Gastroesophageal sphincter (tissue), 4 donors: ENCODE measurements at regions not wholly inside any gene's neighbourhood (a gene's known extent, or its start where the extent isn't known, plus 50 kb on each side); places are given as distances from the start of the nearest gene placed in this dataset.
A peak's percentile ranks its signal among the peaks of the same experiment; 100 is the strongest.

Experiments used
- ATAC-seq: fragments of 150-250 bp; one replicate; pipeline ENCODE4 v1.9.1; 2016; ENCODE audit warnings: mild to moderate bottlenecking, moderate library complexity
- H3K27ac ChIP-seq, 4 donors: fragments of 200-600 bp; sonication (generic) in 3 of 4; 1 replicate in 3 of 4; 2 replicates in 1 of 4; pipeline ENCODE4 v1.5.1; 2016 to 2019
- H3K27me3 ChIP-seq: fragments of 200-600 bp; sonication (generic); one replicate; pipeline ENCODE4 v1.5.1; 2019
- H3K36me3 ChIP-seq, 2 donors: fragments of 200-600 bp; sonication (generic); one replicate each; pipeline ENCODE4 v1.5.1; 2019; ENCODE audit warnings: control low read depth in 1 of 2
- H3K4me1 ChIP-seq, 3 donors: fragments of 200-600 bp; sonication (generic); 1 replicate in 2 of 3; 2 replicates in 1 of 3; pipeline ENCODE4 v1.5.1; 2016 to 2019; ENCODE audit warnings: control low read depth in 2 of 3
- H3K4me3 ChIP-seq, 2 donors: fragments of 200-600 bp; sonication (generic); one replicate each; pipeline ENCODE4 v1.5.1; 2019; ENCODE audit warnings: mild to moderate bottlenecking in 1 of 2, moderate library complexity in 1 of 2
- H3K9me3 ChIP-seq, 3 donors: fragments of 200-600 bp; sonication (generic); one replicate each; pipeline ENCODE4 v1.5.1; 2017 to 2019; ENCODE audit warnings: control low read depth in 2 of 3
- EP300 ChIP-seq: sonication (generic); formaldehyde crosslinking; IDR thresholded peaks from one replicate; pipeline ENCODE4 v1.6.1; 2017; ENCODE audit warnings: antibody characterized with exemption, mild to moderate bottlenecking
- POLR2A ChIP-seq, 2 donors: fragments of 450-650 bp; IDR thresholded peaks; one replicate each; pipeline ENCODE4 v1.6.1; 2017; ENCODE audit warnings: antibody characterized with exemption in 2 of 2, mild to moderate bottlenecking in 2 of 2, moderate library complexity in 1 of 2
- POLR2AphosphoS5 ChIP-seq: sonication (generic); formaldehyde crosslinking; IDR thresholded peaks from one replicate; pipeline ENCODE4 v1.6.1; 2017; ENCODE audit warnings: antibody characterized with exemption
- WGBS, 2 donors: methylation state at CpG; one replicate each; pipeline ENCODE4 v1.1.5; 2018; ENCODE audit warnings: low coverage in 1 of 2; 5-methylcytosine and 5-hydroxymethylcytosine counted together
- TF ChIP-seq, protein P1 (sequence below), 4 experiments: fragments of 200-600 bp in 2 of 4; fragments of 450-650 bp in 2 of 4; sonication (generic) in 1 of 4; IDR thresholded peaks; one replicate each; pipeline ENCODE4 v1.5.1; 2017 to 2019; ENCODE audit warnings: antibody characterized with exemption in 4 of 4, mild to moderate bottlenecking in 2 of 4, moderate library complexity in 2 of 4

DNA sequence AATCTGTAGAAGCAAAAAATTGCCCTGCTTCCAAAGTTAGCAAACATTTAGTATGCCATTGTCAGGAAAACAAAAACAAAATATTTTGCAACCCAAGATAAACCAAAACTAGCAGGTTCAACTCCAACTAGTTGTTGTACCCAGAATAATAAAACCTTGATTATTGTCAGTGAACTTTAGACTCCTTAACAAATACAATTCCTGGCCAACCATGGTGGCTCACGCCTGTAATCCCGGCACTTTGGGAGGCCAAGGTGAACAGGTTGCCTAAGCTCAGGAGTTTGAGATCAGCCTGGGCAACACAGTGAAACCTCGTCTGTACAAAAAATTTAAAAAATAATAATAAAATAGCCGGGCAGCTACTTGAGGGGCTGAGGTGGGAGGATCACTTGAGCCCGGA is 53.6 kb upstream of the EPCAM start:
- 78 to 85% methylated on average over 5 of the region's 5 CpGs for WGBS, 2 donors
- no peaks in the 10 kb centered on the region for H3K9me3 ChIP-seq
- H3K27ac ChIP-seq: no peak overlapping the region
- ATAC-seq: no peak
- no peak overlapping the region for H3K4me3 ChIP-seq
- H3K36me3 ChIP-seq: no peaks in the 10 kb centered on the region
- TF ChIP-seq POLR2AphosphoS5: no peak
- TF ChIP-seq POLR2A (IDR thresholded peaks at IDR 0.05): no peak
- TF ChIP-seq, protein P1, sequence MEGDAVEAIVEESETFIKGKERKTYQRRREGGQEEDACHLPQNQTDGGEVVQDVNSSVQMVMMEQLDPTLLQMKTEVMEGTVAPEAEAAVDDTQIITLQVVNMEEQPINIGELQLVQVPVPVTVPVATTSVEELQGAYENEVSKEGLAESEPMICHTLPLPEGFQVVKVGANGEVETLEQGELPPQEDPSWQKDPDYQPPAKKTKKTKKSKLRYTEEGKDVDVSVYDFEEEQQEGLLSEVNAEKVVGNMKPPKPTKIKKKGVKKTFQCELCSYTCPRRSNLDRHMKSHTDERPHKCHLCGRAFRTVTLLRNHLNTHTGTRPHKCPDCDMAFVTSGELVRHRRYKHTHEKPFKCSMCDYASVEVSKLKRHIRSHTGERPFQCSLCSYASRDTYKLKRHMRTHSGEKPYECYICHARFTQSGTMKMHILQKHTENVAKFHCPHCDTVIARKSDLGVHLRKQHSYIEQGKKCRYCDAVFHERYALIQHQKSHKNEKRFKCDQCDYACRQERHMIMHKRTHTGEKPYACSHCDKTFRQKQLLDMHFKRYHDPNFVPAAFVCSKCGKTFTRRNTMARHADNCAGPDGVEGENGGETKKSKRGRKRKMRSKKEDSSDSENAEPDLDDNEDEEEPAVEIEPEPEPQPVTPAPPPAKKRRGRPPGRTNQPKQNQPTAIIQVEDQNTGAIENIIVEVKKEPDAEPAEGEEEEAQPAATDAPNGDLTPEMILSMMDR (IDR thresholded peaks at IDR 0.05): no peak
- TF ChIP-seq EP300: no peak
- peaks cover 0 to 20% (median 8%) of the 10 kb centered on the region in 3 donors for H3K4me1 ChIP-seq
- no peaks in the 10 kb centered on the region for H3K27me3 ChIP-seq

DNA sequence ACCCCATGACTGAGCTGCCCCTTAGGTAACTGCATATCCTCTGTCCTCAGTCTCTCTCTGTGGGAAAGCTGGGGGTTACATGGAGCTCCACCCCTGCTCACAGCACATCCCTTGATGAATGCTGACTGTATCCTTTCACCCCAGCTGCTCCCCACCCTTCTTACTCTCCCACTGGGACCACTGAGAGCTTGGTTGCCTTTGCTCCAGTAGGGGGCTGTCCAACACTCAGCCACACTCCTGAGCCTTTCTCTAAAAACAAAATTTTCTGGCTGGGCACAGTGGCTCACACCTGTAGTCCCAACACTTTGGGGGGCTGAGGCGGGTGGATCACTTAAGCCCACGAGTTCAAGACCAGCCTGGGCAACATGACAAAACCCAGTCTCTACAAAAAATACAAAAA is 55.4 kb upstream of the EPCAM start:
- TF ChIP-seq EP300: no peak
- TF ChIP-seq POLR2AphosphoS5: no peak
- TF ChIP-seq POLR2A (IDR thresholded peaks at IDR 0.05): no peak
- 60% methylated on average over 1 of the region's 2 CpGs for WGBS, 2 donors
- H3K9me3 ChIP-seq: no peaks in the 10 kb centered on the region
- no peak overlapping the region for H3K4me3 ChIP-seq
- ATAC-seq: no peak
- H3K4me1 ChIP-seq: peaks cover 0 to 20% (median 13%) of the 10 kb centered on the region in 3 donors
- peak overlapping the region in 2 of 4 donors; percentile 10 to 64 for H3K27ac ChIP-seq
- H3K27me3 ChIP-seq: no peaks in the 10 kb centered on the region
- H3K36me3 ChIP-seq: no peaks in the 10 kb centered on the region

DNA sequence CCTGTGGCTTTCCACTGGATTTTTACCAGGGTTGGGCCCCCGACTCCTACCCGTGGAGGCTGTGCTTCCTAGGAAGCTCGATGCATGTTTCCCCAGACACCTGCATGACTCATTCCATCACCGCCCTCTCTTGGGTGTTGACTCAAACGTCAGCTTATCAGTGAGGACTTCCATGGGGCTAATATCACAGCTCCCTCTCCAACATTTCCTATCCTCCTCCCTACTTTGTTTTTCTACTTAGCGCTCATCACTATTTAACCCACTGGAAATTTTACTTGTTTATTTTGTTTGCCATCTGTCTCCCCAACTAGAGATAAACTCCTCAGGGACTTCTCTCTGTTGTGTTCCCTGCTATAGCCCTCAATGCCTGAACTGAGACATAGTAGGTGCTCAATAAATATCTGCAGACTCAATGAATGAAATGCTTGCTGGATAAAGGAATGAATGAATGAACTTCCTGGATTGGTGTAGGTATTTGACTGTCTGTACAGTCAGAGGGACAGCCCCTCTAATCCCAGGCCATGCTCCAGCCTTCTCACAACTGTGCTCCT is 55.9 kb upstream of the EPCAM start:
- Histone ChIP-seq H3K4me3 (no peak overlapping the region), H3K36me3 (no peaks in the 10 kb centered on the region), H3K27me3 (no peaks in the 10 kb centered on the region), H3K27ac (peak overlapping the region in 2 of 4 donors; percentile 10 to 64), H3K9me3 (no peaks in the 10 kb centered on the region), H3K4me1 (peaks cover 0 to 20% (median 13%) of the 10 kb centered on the region in 3 donors)
- no peak for TF ChIP-seq EP300
- no peak for TF ChIP-seq POLR2AphosphoS5
- TF ChIP-seq, protein P1 (IDR thresholded peaks at IDR 0.05): no peak
- no peak for TF ChIP-seq POLR2A (IDR thresholded peaks at IDR 0.05)
- ATAC-seq: no peak
- WGBS, 2 donors: 62 to 81% methylated on average over 4 to 6 of the region's 6 CpGs

DNA sequence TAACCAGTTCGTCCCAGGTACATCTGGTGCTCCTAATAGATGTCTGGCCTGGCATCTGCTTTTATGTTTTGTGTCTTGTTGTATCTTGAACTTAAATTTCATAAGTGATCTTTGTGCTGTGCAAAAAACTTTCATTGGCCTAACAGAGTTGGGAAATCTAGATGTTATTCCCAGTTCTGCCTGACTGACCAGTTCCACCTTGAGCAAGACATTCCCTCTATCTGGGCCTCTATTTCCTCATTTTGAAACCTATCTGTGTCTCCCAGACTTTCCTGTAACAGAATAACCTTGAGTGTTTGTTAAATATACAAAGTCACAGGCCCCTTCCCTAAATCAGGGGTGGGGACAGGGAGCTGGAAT is 56.6 kb upstream of the EPCAM start:
- Histone ChIP-seq H3K27me3 (no peaks in the 10 kb centered on the region), H3K9me3 (no peaks in the 10 kb centered on the region), H3K36me3 (no peaks in the 10 kb centered on the region), H3K4me1 (peaks cover 0 to 25% (median 15%) of the 10 kb centered on the region in 3 donors), H3K27ac (peak overlapping the region in 3 of 4 donors; percentile 64 to 69 (median 65)), H3K4me3 (no peak overlapping the region)
- no peak for TF ChIP-seq POLR2AphosphoS5
- TF ChIP-seq POLR2A (IDR thresholded peaks at IDR 0.05): no peak
- TF ChIP-seq EP300: no peak
- TF ChIP-seq, protein P1 (IDR thresholded peaks at IDR 0.05): no peak
- 70 to 100% methylated on average over 1 of the region's 1 CpG for WGBS, 2 donors
- no peak for ATAC-seq

DNA sequence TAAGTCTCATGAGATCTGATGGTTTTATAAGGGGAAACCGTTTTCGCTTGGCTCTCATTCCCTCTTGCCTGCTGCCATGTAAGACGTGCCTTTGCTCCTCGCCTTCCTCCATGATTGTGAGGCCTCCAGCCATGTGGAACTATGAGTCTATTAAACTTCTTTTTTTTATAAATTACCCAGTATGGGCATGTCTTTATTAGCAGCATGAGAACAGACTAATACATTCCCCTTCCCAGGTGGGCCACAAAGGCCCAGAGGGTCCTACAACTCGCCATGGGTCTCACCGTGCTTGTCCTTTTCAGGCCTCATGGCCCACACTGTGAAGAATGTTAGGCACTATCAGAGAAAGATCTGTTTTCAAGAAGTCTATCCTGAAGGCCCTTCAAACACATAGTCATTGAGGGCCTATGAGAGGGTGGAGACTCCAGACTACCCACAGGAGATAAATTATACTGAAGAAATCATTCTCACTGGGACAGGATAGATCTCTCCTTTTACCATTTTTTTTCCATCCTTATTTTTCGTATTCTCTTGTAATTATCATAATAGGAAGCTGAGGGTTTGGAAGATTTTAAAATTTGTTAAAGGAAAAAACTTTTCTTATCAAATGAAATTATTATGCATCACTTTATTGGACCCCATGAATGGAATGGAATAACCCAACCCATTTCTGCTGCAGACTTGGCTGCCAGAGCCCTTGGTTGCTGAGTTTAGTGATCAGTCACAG is 57.2 kb upstream of the EPCAM start:
- Histone ChIP-seq H3K4me1 (peaks cover 0 to 30% (median 19%) of the 10 kb centered on the region in 3 donors), H3K36me3 (no peaks in the 10 kb centered on the region), H3K4me3 (no peak overlapping the region), H3K9me3 (no peaks in the 10 kb centered on the region), H3K27ac (peak overlapping the region in 3 of 4 donors; percentile 64 to 69 (median 65)), H3K27me3 (no peaks in the 10 kb centered on the region)
- 88 to 92% methylated on average over 5 to 7 of the region's 7 CpGs for WGBS, 2 donors
- ATAC-seq: no peak
- no peak for TF ChIP-seq EP300
- TF ChIP-seq POLR2AphosphoS5: no peak
- no peak for TF ChIP-seq POLR2A (IDR thresholded peaks at IDR 0.05)
- TF ChIP-seq, protein P1 (IDR thresholded peaks at IDR 0.05): no peak
